Omental fat pad (tissue), 3 donors: ENCODE measurements at regions not wholly inside any gene's neighbourhood (a gene's known extent, or its start where the extent isn't known, plus 50 kb on each side); places are given as distances from the start of the nearest gene placed in this dataset.

Experiments
- ATAC-seq: fragments of 150-250 bp; one replicate; pipeline ENCODE4 v1.9.1; 2016; ENCODE audit warnings: mild to moderate bottlenecking, moderate library complexity; ENCODE audit not compliant: low FRiP score
- DNase-seq: peaks from one replicate; pipeline ENCODE4 v3.0.0-alpha.2; 2019; ENCODE audit warnings: low spot score
- CTCF ChIP-seq, 3 donors: fragments of 450-650 bp; IDR thresholded peaks; one replicate each; pipeline ENCODE4 v1.5.1; 2016 to 2017; ENCODE audit warnings: antibody characterized with exemption in 3 of 3, mild to moderate bottlenecking in 3 of 3, moderate library complexity in 2 of 3

GRCh38 chr1:204760350-204760749 lies 74.8 kb upstream of the LRRN2 start:
- DNase-seq, result no peak
- TF ChIP-seq CTCF (IDR thresholded peaks at IDR 0.05), result no peak
- no peak for ATAC-seq

- no peak for ATAC-seq
- no peak for TF ChIP-seq CTCF (IDR thresholded peaks at IDR 0.05)
- DNase-seq, result no peak
Observed at GRCh38 chr1:204760757-204761156, 75.2 kb upstream of the LRRN2 start.

GRCh38 chr1:204763773-204764427 lies 78.4 kb upstream of the LRRN2 start:
- ATAC-seq (peak; percentile 79), DNase-seq (peak; percentile 39)
- TF ChIP-seq CTCF (IDR thresholded peaks at IDR 0.05), result no peak

- DNase-seq (no peak), ATAC-seq (no peak)
- no peak for TF ChIP-seq CTCF (IDR thresholded peaks at IDR 0.05)
Observed at GRCh38 chr1:204769997-204770396, 84.5 kb upstream of the LRRN2 start.

- TF ChIP-seq CTCF (IDR thresholded peaks at IDR 0.05), result no peak
- no peak for ATAC-seq
- no peak for DNase-seq
Observed at GRCh38 chr1:204771358-204771757, 85.8 kb upstream of the LRRN2 start.

GRCh38 chr1:204773246-204773645 lies 87.7 kb upstream of the LRRN2 start:
- DNase-seq (no peak), ATAC-seq (no peak)
- TF ChIP-seq CTCF (IDR thresholded peaks at IDR 0.05), result no peak

- DNase-seq, result no peak
- TF ChIP-seq CTCF (IDR thresholded peaks at IDR 0.05), result no peak
- ATAC-seq, result no peak
Observed at GRCh38 chr1:204775546-204775945, 90.0 kb upstream of the LRRN2 start.
